GM19351 (cell line): ENCODE measurements at regions not wholly inside any gene's neighbourhood (a gene's known extent, or its start where the extent isn't known, plus 50 kb on each side); places are given as distances from the start of the nearest gene placed in this dataset.
"Not testable (repeated sequence)": the region's sequence is repeated elsewhere in the genome, so short reads cannot be mapped to it uniquely, and the experiment has no call there.

Experiments
- ATAC-seq: cut with Tn5 transposase; IDR thresholded peaks from one replicate; pipeline ENCODE4 v1.9.1; 2021; ENCODE audit warnings: mild to moderate bottlenecking, moderate library complexity; ENCODE audit not compliant: unreplicated experiment

GRCh38 chr13:81048026-81048461 lies 707.1 kb upstream of the SPRY2 start:
- no peak for ATAC-seq

- ATAC-seq, result no peak
Measured at GRCh38 chr13:81041761-81042160, 700.8 kb upstream of the SPRY2 start.

GRCh38 chr13:81031996-81032395 lies 691.1 kb upstream of the SPRY2 start:
- ATAC-seq, result no peak

DNA sequence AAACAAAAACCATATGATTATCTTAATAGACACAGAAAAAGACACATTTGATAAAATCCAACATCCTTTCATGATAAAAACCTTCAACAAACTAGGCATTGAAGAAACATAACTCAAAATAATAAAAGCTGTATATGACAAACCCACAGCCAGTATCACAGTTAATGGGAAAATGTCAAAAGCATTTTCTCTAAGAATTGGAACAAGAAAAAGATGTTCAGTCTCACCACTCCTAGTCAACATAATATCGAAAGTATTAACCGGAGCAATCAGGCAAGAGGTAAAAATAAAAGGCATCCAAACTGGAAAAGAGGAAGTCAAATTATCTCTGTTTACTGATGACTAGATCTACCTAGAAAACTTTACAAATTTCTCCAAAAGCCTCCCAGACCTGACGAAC lies 684.2 kb upstream of the SPRY2 start:
- ATAC-seq, result no peak

DNA sequence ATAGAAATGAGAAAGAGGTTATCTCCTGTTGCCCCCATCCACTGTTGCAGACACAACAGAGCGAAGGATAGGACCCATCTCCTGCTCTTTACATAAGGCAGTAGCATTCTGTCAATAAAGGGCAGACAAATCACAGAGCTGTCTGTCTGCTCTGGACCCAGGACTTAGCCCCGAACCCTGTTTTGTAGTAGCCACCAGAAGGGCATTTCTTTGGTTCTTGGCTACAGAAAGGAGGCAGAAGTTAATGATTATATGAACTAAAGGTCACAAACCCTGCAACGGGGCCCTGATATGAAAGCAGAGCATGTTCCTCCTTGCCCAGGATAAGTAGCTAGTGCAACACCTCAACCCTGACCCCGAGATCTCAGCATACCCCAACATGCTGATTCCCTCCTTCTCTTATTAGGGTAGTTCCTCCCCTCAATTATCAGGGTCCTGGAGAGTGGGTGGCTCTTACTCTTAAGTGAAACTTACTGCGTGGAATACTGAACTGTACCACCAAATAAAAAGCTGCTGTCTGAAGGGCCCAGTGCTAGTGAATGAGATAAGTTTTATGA lies 680.4 kb upstream of the SPRY2 start:
- no peak for ATAC-seq

DNA sequence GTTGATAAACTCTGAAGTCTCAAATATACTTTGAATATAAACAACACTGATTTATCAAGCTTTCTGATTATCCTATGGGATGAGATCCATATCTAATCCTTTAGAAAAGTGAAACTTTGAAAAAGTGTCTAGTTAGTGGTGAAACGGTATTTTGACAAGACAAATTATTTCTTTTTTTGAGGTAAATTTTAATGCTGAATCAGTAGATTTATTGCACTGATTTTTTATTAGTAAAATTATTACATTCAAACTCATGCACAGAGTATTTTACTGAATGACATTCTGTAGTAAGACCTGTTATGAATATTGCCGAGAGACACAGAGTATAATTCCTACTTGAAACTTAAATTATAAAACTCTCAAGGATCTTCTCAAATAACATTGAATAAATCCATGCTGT lies 679.1 kb upstream of the SPRY2 start:
- ATAC-seq, result no peak

GRCh38 chr13:81018936-81019335 lies 678.0 kb upstream of the SPRY2 start:
- ATAC-seq, result no peak

DNA sequence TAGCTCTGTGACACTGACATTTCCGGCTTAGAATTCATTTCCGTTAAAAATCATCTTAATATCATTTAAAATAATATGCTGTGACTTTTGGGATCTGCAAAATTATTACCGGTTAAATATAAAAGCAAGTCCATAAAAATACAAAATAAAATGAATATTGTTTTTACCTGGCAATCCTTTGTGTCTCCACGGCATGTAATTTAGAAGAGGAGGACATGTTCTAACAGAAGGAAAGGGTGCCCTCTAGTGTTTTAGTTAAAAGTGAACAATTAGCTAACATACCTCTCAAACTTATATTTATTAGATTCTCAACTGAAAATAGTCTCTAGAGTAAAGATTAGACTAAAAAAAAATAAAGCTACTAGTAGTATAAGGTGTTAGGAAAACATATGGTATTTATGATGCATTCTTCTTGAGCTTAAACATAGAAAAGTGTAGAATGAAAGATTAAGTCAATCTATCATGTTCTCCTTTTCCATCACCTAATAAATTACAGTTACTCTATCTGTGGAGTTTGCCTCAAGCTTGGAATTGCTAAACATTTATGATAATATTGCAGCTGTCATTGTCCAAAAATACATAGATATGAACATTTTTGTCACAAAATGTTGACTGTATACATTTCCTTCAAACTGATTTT lies 676.7 kb upstream of the SPRY2 start:
- peak; percentile 83 for ATAC-seq

- no peak for ATAC-seq
Measured at GRCh38 chr13:81012031-81012430, 671.1 kb upstream of the SPRY2 start.

DNA sequence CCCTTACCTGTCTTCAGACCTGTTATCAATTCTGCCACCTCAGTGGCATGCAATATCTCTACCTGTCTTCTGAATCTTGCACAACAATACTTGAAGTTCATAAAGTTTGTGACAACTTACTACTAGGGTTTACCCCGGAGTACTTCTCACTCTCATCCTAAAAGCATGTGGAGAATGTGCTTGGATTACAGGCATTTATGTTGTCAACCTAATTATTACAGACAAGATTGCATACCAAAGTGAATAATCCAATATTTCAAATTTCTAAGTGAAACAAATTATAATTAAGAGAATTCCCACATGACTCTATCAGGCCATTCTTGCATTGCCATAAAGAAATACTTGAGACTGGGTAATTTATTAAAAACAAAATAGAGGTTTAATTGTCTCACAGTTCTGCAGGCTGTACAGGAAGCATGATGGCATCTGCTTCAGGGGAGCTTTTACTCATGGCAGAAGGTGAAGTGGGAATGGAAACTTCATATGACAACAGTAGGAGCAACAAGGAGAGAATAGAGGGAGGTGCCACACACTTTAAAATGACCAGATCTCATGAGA lies 661.0 kb upstream of the SPRY2 start:
- no peak for ATAC-seq

DNA sequence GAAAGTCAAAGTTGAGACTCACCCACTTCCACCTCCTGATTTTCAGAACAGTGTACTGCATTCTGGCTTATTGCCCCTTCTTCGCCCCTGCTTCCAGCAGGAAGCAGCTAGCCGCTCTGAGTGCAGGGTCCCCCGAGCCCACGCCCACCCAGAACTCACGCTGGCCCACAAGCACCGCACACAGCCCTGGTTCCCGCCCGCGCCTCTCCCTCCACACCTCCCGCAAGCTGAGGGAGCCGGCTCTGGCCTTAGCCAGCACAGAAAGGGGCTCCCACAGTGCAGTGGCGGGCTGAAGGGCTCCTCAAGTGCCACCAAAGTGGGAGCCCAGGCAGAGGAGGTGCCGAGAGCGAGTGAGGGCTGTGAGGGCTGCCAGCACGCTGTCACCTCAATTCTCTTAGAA lies 657.7 kb upstream of the SPRY2 start:
- ATAC-seq, result not testable (repeated sequence)

DNA sequence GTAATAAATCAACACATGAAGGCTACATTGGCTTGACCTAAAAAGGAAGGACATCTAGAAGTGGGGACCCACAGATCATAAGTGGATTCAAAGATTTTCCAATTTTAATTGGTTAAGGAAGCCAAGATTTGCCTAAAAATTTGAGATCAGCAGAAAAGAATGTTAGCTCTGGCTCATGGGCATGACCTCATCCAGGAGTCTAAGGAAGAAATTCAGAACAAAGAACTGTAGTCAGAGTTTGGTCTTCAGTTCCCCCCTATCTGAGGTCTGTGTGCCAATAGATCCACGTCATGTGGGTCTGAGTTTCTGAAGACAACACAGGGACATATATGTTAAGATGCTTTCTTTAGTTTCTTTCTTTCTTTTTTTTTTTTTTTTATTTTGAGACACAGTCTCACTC lies 648.8 kb upstream of the SPRY2 start:
- ATAC-seq, result no peak

GRCh38 chr13:80989241-80989640 lies 648.3 kb upstream of the SPRY2 start:
- no peak for ATAC-seq

DNA sequence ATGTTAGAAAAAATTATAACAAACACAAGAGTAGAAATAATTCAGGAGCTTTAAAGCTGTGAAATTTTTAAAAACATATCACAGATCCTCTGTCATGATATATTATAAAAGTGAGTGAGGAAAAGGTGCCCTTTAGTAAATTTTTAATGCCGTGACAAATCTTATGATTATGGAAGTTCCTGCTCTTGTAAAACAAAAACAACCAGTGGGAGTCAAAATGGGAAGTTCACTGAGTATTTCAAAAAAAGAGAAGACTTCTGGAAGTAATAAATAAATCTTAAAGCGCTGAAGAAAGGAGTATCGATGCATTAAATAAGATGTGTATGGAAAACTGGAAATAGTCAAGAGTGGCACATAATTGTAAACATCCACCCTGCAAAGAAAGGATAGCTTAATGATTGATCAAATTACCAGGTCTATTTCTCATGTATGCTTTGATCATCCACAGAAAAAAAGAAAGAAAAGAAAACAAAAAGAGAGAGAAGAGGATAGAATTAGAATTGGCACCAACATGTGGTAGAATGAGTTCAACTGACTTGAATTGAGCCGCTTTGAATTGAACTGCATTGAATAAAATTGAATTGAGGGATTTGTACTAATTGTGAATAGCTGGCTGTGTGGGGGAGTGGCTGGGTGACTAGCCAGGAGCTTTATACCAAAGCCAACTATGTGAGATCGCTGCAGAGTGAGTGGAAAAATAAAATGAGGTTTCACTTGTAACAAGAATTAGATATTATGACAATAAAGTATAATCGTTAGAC lies 647.6 kb upstream of the SPRY2 start:
- no peak for ATAC-seq

DNA sequence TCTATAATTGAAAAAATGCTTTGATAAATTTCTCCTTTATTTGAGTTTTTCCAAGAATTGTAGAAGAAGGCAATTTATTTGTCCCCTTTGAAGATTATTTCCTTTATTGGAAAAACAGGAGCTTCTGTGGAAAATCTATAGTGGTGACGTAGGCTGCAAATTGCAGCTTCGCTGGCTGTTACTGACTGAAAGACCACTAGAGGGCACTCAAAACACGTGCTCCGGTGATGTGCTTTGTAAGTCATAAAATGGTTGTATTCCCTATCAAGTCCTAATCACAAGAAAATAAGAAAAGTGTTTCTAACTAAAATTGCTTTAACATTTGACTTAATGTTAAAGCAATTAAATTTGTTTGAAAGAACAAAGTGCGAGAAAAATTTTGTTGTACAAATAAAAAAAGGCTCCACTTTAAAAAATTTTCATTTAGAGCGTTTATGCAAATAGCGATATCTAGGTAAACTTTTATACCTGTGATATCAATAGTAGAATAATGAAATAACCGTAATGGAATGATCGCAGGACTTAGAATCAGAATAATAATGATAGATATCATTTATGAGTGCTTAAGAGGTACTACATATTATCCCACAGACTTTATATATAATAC lies 638.2 kb upstream of the SPRY2 start:
- ATAC-seq, result peak; percentile 93

GRCh38 chr13:80977168-80977567 lies 636.2 kb upstream of the SPRY2 start:
- no peak for ATAC-seq

GRCh38 chr13:80975903-80976302 lies 635.0 kb upstream of the SPRY2 start:
- ATAC-seq, result no peak

DNA sequence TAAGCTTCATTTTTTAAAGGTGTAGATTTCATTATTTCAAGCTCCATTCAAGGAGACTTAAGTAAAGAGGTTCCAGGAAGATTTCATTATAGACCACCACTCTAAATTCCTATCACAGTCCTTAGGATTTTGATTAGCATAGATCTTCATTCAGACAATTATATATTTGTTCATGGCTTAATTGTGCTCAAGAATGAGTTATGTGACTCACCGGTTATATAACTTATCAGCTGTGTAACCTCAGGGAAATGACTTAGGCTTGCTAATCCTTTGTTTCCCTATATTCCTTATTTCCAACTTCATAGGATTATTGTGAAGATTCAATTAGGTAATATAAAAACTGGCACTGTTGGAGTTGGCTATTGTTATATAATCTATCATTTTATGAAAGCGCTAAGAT lies 632.8 kb upstream of the SPRY2 start:
- ATAC-seq, result no peak

- ATAC-seq, result no peak
Measured at GRCh38 chr13:80972857-80973478, 632.0 kb upstream of the SPRY2 start.

DNA sequence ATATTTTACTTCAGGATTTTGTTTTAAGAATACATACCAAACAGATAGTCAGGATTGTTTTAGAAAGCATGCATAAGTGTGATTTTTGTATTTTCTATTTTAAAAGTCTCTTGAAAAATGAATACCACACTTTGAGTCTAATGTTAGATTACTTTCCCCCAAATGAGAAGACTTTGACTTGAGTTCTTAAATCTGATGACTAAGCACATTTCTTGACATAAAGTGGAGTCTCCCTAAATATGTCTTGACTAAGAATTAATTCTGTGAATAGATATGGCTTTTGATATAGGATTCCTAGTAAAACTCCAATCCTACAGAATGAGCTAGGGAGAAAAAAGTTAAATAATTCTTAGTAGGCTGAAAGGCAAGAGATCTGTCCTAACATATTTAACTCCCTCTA lies 624.2 kb upstream of the SPRY2 start:
- no peak for ATAC-seq

DNA sequence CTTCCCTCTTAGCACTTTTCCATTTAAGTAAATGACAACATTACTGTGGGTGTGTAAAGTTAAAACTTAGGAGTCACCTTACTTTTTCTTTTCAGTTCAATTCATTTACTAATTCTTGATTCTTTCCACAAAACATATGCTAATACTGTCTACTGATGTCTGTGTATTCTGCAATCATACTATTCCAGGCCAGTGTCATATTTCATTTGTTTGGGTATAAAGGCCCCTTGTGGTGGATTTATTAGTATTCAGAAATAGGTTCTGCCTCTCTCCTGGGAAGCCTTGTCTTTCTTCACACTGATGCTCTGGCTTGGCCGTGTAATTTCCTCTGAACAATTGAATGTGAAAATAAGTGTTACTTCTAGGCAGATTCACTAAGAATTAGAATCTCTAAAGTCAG lies 621.9 kb upstream of the SPRY2 start:
- ATAC-seq, result no peak
